Nephron progenitor cell (in vitro differentiated cells): ENCODE measurements at regions not wholly inside any gene's neighbourhood (a gene's known extent, or its start where the extent isn't known, plus 50 kb on each side); places are given as distances from the start of the nearest gene placed in this dataset.

Experiments used
- DNase-seq: peaks from one replicate; pipeline ENCODE4 v3.0.0; 2021
- H3K27ac Mint-ChIP-seq: 2 replicates; pipeline ENCODE4 v1.8.0; 2021; ENCODE audit warnings: mild to moderate bottlenecking, moderate library complexity, mixed read lengths
- H3K27me3 Mint-ChIP-seq: 2 replicates; pipeline ENCODE4 v1.8.0; 2021; ENCODE audit warnings: mild to moderate bottlenecking, low read depth, mixed read lengths; ENCODE audit not compliant: poor library complexity
- H3K36me3 Mint-ChIP-seq: 2 replicates; pipeline ENCODE4 v1.8.0; 2021; ENCODE audit warnings: low read depth, mixed read lengths
- H3K4me1 Mint-ChIP-seq: 2 replicates; pipeline ENCODE4 v1.8.0; 2021; ENCODE audit warnings: mixed read lengths
- H3K4me3 Mint-ChIP-seq: 2 replicates; pipeline ENCODE4 v1.8.0; 2021; ENCODE audit warnings: mild to moderate bottlenecking, moderate library complexity, mixed read lengths
- H3K9me3 Mint-ChIP-seq: 2 replicates; pipeline ENCODE4 v1.8.0; 2021; ENCODE audit warnings: mild to moderate bottlenecking, moderate library complexity, mixed read lengths
- TF ChIP-seq, protein P1 (sequence below): fragments of 200-600 bp; sonication (generic); IDR thresholded peaks from 2 replicates; pipeline ENCODE4 v1.5.0; 2021; ENCODE audit warnings: antibody characterized with exemption

DNA sequence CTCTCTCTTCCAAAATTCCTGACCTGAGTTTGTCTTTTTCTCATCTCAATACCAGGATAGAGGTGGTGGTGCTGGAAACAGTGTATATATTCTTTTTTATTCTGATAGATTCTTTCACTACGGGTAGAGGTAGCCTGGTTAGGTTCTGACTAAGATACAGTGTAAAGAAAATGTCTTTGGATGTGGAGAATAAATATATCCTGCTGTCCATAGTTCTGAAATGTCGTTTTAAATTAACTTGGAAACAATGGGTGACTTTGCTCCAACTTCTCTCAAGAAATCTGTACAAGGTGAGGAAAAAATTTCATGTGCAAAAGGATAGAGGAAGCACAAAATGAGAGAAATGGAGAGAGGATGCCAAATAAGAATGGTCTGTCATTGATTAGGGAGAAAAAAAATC lies 546.1 kb downstream of the GBA3 start:
- H3K36me3 Mint-ChIP-seq, result no peaks in the 10 kb centered on the region
- no peaks in the 10 kb centered on the region for H3K27me3 Mint-ChIP-seq
- no peak for DNase-seq
- peaks cover 5% of the 10 kb centered on the region for H3K4me1 Mint-ChIP-seq
- no peaks in the 10 kb centered on the region for H3K9me3 Mint-ChIP-seq
- H3K4me3 Mint-ChIP-seq, result no peak overlapping the region
- TF ChIP-seq, protein P1, sequence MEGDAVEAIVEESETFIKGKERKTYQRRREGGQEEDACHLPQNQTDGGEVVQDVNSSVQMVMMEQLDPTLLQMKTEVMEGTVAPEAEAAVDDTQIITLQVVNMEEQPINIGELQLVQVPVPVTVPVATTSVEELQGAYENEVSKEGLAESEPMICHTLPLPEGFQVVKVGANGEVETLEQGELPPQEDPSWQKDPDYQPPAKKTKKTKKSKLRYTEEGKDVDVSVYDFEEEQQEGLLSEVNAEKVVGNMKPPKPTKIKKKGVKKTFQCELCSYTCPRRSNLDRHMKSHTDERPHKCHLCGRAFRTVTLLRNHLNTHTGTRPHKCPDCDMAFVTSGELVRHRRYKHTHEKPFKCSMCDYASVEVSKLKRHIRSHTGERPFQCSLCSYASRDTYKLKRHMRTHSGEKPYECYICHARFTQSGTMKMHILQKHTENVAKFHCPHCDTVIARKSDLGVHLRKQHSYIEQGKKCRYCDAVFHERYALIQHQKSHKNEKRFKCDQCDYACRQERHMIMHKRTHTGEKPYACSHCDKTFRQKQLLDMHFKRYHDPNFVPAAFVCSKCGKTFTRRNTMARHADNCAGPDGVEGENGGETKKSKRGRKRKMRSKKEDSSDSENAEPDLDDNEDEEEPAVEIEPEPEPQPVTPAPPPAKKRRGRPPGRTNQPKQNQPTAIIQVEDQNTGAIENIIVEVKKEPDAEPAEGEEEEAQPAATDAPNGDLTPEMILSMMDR, result no peak
- no peak overlapping the region for H3K27ac Mint-ChIP-seq

DNA sequence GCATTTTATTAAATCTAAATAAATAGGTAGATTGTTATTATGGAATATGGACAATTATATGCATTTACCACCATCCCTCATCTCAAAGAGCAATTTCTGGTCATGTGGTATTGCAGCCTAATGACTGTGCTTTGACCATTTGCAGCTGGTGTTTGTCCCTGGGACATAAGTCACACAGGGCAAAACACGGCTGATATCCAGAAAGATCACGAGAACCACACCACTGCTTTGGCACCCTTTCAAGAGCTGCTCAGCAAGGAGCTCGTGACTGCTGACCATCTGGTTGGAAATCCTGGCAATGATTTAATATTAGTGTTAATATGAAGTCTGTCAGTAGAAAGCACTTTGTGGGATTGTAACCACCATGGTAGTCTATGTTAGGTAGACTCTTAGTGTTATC lies 545.0 kb downstream of the GBA3 start:
- Mint-ChIP-seq H3K27me3 (no peaks in the 10 kb centered on the region), H3K9me3 (no peaks in the 10 kb centered on the region), H3K4me3 (no peak overlapping the region), H3K4me1 (peaks cover 5% of the 10 kb centered on the region), H3K27ac (no peak overlapping the region), H3K36me3 (no peaks in the 10 kb centered on the region)
- no peak for DNase-seq
- TF ChIP-seq, protein P1, result no peak

DNA sequence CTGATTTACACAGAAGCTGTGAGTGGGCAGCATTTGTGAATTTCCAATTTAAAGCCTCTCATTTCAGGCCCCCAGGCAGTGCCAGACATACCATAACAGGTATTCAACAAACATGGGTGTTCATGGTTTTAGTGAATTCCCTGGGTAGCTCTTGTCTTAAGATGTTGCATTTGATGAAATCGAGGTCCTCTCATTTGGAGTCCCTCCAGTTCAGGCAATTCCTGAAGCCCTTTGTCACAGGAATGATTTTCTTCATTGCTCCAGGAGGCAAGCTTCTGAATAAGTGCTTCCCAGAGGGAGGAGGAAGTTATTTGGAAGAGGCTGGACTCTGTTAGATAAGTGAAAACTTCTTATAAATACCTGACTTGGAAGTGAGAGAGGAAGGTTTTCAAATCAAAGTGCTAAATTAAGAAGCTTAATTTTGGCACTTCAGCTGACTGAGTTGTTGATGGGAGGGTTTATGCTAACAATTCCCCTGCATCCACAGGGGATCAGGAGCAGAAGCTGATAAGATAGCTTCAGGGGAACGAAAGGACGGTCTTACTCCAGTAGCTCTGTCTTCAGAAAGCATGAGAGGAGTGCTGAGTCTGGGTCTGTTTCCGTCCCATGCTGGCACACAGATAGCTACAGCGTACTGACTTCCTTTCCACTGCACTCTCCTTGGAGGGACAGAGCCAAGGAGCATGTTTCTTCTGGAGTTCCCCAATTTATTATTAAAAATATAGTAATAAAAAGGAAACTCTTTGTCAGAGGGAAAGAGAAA lies 543.1 kb downstream of the GBA3 start:
- Mint-ChIP-seq H3K27me3 (no peaks in the 10 kb centered on the region), H3K27ac (no peak overlapping the region), H3K9me3 (no peaks in the 10 kb centered on the region), H3K4me3 (no peak overlapping the region), H3K36me3 (no peaks in the 10 kb centered on the region), H3K4me1 (no peaks in the 10 kb centered on the region)
- TF ChIP-seq, protein P1, result no peak
- no peak for DNase-seq

DNA sequence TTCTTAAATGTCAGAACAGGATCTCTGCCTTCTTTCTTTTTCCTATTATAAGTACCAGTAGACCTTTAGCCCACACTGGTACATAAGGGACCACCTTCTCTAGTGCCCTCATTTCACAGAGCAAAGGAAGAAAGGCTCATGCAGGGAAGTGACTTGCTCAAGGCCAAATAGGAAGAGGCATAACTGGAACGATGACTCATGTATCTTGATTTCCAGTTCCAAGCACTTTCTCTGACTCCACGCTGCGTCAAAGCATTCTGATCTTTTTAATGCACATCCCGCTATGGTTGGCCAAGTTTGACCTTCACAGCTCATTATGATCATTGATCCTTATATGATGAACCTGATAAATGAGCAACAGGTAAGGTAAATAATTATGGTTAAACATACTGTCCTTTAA lies 542.0 kb downstream of the GBA3 start:
- Mint-ChIP-seq H3K4me1 (no peaks in the 10 kb centered on the region), H3K27me3 (no peaks in the 10 kb centered on the region), H3K36me3 (no peaks in the 10 kb centered on the region), H3K27ac (no peak overlapping the region), H3K4me3 (no peak overlapping the region), H3K9me3 (no peaks in the 10 kb centered on the region)
- TF ChIP-seq, protein P1, result no peak
- no peak for DNase-seq

DNA sequence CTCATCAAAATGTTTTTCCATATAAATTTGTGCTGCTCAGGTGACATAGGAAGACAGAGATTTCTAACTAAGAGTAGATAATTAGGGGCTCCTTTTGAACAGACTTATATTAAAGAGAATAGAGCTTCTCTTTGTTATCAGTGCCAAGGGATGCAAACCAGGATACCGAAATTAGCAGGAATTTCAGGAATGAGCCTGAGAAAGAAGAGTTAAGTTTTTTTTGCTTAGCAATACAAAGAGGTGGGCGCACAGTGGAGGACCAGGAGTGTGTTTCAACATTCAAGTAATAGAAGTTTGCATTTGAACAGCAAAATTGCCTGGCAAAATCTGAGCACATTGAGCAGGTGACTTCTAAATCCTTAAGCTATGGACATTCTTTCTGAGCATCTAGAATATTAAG lies 541.3 kb downstream of the GBA3 start:
- H3K27ac Mint-ChIP-seq, result no peak overlapping the region
- no peaks in the 10 kb centered on the region for H3K4me1 Mint-ChIP-seq
- no peaks in the 10 kb centered on the region for H3K9me3 Mint-ChIP-seq
- H3K36me3 Mint-ChIP-seq, result no peaks in the 10 kb centered on the region
- no peaks in the 10 kb centered on the region for H3K27me3 Mint-ChIP-seq
- TF ChIP-seq, protein P1, result no peak
- DNase-seq, result no peak
- no peak overlapping the region for H3K4me3 Mint-ChIP-seq

DNA sequence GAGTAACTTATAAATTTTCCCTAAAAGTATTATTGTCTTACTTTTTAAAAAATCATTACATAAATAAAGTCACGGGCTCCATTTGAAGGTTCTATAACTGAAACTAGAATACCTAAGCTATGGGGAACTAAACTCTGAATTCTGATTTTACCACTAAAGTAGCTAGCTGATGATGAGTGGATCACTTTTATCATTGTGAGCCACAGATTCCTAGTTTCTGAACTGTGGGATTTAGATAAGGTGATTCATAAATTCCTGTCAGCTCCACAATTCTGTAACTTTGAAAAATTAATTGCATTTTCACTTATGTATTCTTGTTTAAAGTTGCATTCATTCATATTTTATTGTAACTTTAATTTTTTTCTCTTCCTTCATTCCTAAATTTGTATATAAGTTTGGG lies 540.9 kb downstream of the GBA3 start:
- H3K27me3 Mint-ChIP-seq, result no peaks in the 10 kb centered on the region
- TF ChIP-seq, protein P1, result no peak
- H3K4me3 Mint-ChIP-seq, result no peak overlapping the region
- no peaks in the 10 kb centered on the region for H3K4me1 Mint-ChIP-seq
- no peaks in the 10 kb centered on the region for H3K36me3 Mint-ChIP-seq
- H3K27ac Mint-ChIP-seq, result no peak overlapping the region
- no peak for DNase-seq
- no peaks in the 10 kb centered on the region for H3K9me3 Mint-ChIP-seq
